A549 (cell line): ENCODE measurements at regions not wholly inside any gene's neighbourhood (a gene's known extent, or its start where the extent isn't known, plus 50 kb on each side); places are given as distances from the start of the nearest gene placed in this dataset.

Experiments
- POLR2A ChIP-seq: IDR thresholded peaks from 2 replicates; pipeline ENCODE4 v1.6.1; 2012; ENCODE audit warnings: mild to moderate bottlenecking, low read length
- TF ChIP-seq, protein P1 (sequence below): fragments of >200 bp; sonication (Bioruptor Twin); formaldehyde crosslinking; IDR thresholded peaks from 3 replicates; pipeline ENCODE4 v1.5.1; 2016

DNA sequence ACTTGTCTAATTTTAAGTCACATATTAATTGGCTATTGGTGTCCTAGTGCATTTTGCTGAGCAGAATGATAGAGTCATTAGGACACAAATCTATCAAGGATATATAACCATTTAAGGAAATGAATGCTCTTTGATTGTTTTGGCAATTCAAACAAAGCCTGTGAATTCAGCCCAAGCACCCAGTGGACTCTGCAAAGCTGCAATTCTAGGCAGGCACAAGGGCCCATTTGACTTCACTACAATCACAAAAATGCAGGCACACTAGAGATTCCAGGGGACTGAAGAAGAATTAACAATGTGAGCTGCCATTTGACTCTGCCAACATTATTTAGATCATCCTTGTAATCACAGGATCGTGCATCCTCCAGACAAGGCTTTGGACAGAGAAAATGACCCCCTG lies 544.2 kb upstream of the PHF14 start:
- TF ChIP-seq, protein P1, sequence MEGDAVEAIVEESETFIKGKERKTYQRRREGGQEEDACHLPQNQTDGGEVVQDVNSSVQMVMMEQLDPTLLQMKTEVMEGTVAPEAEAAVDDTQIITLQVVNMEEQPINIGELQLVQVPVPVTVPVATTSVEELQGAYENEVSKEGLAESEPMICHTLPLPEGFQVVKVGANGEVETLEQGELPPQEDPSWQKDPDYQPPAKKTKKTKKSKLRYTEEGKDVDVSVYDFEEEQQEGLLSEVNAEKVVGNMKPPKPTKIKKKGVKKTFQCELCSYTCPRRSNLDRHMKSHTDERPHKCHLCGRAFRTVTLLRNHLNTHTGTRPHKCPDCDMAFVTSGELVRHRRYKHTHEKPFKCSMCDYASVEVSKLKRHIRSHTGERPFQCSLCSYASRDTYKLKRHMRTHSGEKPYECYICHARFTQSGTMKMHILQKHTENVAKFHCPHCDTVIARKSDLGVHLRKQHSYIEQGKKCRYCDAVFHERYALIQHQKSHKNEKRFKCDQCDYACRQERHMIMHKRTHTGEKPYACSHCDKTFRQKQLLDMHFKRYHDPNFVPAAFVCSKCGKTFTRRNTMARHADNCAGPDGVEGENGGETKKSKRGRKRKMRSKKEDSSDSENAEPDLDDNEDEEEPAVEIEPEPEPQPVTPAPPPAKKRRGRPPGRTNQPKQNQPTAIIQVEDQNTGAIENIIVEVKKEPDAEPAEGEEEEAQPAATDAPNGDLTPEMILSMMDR: no peak
- TF ChIP-seq POLR2A: no peak
